SK-N-MC (cell line): ENCODE measurements at regions not wholly inside any gene's neighbourhood (a gene's known extent, or its start where the extent isn't known, plus 50 kb on each side); places are given as distances from the start of the nearest gene placed in this dataset.

Experiments
- DNase-seq: peaks from one replicate; pipeline ENCODE4 v3.0.0-alpha.2; 2011; ENCODE audit warnings: low read depth, low spot score
- H3K27ac ChIP-seq: fragments of 200-600 bp; sonication (generic); 2 replicates; pipeline ENCODE4 v1.5.1; 2016; ENCODE audit warnings: mixed run types
- H3K36me3 ChIP-seq: fragments of 200-600 bp; sonication (generic); 2 replicates; pipeline ENCODE4 v1.6.1; 2017; ENCODE audit warnings: antibody characterized with exemption, low read length, mixed read lengths; ENCODE audit not compliant: insufficient read depth
- H3K4me3 ChIP-seq: fragments of 200-600 bp; sonication (generic); 2 replicates; pipeline ENCODE4 v1.5.1; 2016
- H3K9ac ChIP-seq: fragments of 200-600 bp; sonication (generic); 2 replicates; pipeline ENCODE4 v1.8.0; 2017; ENCODE audit warnings: mixed run types, mixed read lengths; ENCODE audit not compliant: insufficient read length
- H3K9me3 ChIP-seq: fragments of 200-600 bp; sonication (generic); 2 replicates; pipeline ENCODE4 v1.6.1; 2017; ENCODE audit warnings: low read depth, mild to moderate bottlenecking, antibody characterized with exemption, low read length, moderate library complexity, mixed read lengths
- EZH2 ChIP-seq: fragments of 200-600 bp; sonication (generic); IDR thresholded peaks from one replicate; pipeline ENCODE4 v1.6.1; 2017; ENCODE audit warnings: antibody characterized with exemption
- FOXP2 ChIP-seq: optimal IDR thresholded peaks from 2 replicates; pipeline ENCODE3; 2011; ENCODE audit warnings: mild to moderate bottlenecking, moderate library complexity; ENCODE audit not compliant: insufficient read depth; ENCODE audit errors: extremely low read length, control extremely low read depth
- POLR2AphosphoS5 ChIP-seq: IDR thresholded peaks from 2 replicates; pipeline ENCODE4 v1.6.1; 2012; ENCODE audit warnings: mild to moderate bottlenecking, low read depth, low read length, borderline replicate concordance

DNA sequence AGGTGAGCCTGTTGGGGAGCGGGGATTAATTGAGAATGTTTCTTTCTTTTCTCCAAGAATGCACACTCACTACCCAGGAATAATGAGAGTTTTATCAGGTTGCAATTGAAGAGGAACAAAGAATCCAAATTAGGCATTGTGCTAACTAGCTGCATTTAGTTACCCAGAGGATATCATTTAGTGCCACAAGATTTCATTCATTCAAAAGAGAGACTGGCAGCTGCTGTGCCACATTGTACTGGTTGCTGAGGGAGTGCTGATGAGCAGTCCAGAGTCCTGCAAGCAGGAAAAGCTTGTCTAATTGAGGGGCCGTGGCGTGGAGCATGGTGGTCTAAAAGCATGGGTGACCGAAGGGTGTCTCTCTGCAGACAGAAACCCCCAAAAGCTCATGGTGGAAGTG, 97.6 kb downstream of the CTAGE1 start:
- no peak for TF ChIP-seq FOXP2
- no peak for TF ChIP-seq EZH2
- TF ChIP-seq POLR2AphosphoS5: no peak
- no peaks in the 10 kb centered on the region for H3K9me3 ChIP-seq
- no peak for DNase-seq
- H3K27ac ChIP-seq: no peak overlapping the region
- no peak overlapping the region for H3K4me3 ChIP-seq
- no peak overlapping the region for H3K9ac ChIP-seq
- no peaks in the 10 kb centered on the region for H3K36me3 ChIP-seq

- Histone ChIP-seq H3K9me3 (no peaks in the 10 kb centered on the region), H3K27ac (no peak overlapping the region), H3K36me3 (no peaks in the 10 kb centered on the region), H3K9ac (no peak overlapping the region), H3K4me3 (no peak overlapping the region)
- DNase-seq: no peak
- no peak for TF ChIP-seq FOXP2
Measured at GRCh38 chr18:22318745-22319407, 98.8 kb downstream of the CTAGE1 start.

- no peak for DNase-seq
Measured at GRCh38 chr18:22314420-22314819, 103.3 kb downstream of the CTAGE1 start.

GRCh38 chr18:22314001-22314400, 103.7 kb downstream of the CTAGE1 start:
- Histone ChIP-seq H3K4me3 (no peak overlapping the region), H3K36me3 (no peaks in the 10 kb centered on the region), H3K9ac (no peak overlapping the region), H3K9me3 (no peaks in the 10 kb centered on the region), H3K27ac (no peak overlapping the region)
- DNase-seq: no peak
- TF ChIP-seq FOXP2: no peak
- TF ChIP-seq POLR2AphosphoS5: no peak
- TF ChIP-seq EZH2: no peak

More at GRCh38 chr18:22314420-22314819, 103.3 kb downstream of the CTAGE1 start:
- Histone ChIP-seq H3K9ac (no peak overlapping the region), H3K9me3 (no peaks in the 10 kb centered on the region), H3K36me3 (no peaks in the 10 kb centered on the region), H3K27ac (no peak overlapping the region), H3K4me3 (no peak overlapping the region)
- TF ChIP-seq POLR2AphosphoS5: no peak

DNA sequence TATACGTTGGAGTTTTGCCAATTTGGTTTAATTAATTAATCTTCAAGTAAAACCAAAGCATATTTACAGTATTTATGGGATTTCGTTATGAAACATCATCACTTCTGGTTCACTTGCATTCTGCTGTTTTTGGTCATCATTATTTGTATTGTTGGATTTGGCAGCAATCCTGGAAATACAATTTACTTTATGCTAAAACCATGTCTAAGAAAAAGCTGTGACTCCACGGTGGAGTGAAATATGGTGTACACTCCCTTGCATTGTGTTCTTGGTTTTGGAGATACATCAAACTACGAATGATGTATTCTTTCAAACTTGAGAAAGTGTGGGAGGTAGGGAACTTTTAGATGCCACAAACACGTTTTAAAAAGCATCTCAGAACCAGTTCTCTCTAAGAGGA, 106.4 kb downstream of the CTAGE1 start:
- no peak for DNase-seq
- H3K36me3 ChIP-seq: no peaks in the 10 kb centered on the region
- no peak overlapping the region for H3K27ac ChIP-seq
- no peak overlapping the region for H3K4me3 ChIP-seq
- H3K9me3 ChIP-seq: no peaks in the 10 kb centered on the region
- TF ChIP-seq FOXP2 (no peak), EZH2 (no peak), POLR2AphosphoS5 (no peak)
- H3K9ac ChIP-seq: no peak overlapping the region

DNA sequence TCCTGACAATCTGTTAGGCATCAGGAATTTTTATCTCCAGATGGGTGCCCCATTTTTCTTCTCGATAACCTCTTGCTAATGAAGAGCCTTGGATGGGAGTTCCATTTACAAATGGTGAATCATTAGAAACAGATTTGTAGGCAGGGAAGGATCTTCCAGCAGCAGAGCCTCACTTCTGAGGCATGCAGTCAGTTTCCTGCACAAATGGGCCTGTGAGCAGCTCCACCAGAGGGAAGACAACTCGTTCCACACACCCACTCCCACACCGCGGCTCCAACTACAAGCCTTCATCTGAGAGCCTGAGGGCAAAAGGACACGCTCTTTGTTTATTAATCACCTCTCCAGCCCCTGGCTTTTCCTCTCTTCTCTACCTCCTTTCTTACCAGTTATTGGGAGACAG, 108.5 kb downstream of the CTAGE1 start:
- no peak overlapping the region for H3K9ac ChIP-seq
- TF ChIP-seq EZH2 (no peak), FOXP2 (no peak), POLR2AphosphoS5 (no peak)
- no peaks in the 10 kb centered on the region for H3K9me3 ChIP-seq
- no peak overlapping the region for H3K4me3 ChIP-seq
- H3K27ac ChIP-seq: no peak overlapping the region
- no peaks in the 10 kb centered on the region for H3K36me3 ChIP-seq
- DNase-seq: no peak

DNA sequence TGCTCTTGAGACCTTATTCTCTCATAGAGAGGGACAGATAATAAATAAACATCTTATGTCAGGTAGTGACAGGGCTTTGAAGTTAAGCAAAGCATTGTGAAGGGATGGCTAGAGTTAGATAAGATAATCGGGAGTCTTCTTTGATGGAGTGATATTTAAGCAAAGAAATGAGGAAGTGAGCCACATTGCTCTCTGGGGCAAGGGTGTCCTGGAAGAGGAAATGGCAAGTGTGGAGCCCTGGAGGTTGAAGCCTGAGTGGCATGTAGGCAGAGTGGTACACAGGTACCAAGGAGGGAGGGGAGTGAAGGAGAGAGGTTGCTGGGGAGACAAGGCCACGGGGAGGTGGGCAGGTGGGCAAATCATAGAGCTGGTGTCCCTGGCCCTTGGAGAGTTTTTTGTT, 110.2 kb downstream of the CTAGE1 start:
- Histone ChIP-seq H3K9ac (no peak overlapping the region), H3K9me3 (no peaks in the 10 kb centered on the region), H3K27ac (no peak overlapping the region), H3K36me3 (no peaks in the 10 kb centered on the region), H3K4me3 (no peak overlapping the region)
- TF ChIP-seq POLR2AphosphoS5 (no peak), FOXP2 (no peak), EZH2 (no peak)
- DNase-seq: no peak

DNA sequence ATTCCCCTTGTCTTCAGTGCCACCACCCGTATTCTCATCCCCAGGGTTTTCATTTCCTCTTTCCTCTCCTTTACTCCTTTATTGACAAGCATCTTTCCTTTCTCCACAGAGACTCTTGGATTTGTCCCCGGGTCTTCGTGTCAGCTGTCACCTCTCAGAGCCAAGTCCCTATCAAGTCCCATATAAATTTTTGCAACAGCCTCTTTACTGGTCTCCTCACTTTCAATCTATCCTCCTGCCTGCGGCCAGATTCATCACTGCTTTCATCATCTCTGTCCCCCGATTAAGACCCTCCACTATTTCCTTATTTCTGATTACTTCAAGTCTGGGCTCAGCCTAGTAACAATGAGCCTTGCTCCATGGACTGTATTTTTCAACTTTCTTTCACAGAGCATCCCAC, 113.8 kb downstream of the CTAGE1 start:
- Histone ChIP-seq H3K27ac (no peak overlapping the region), H3K9ac (no peak overlapping the region), H3K4me3 (no peak overlapping the region), H3K9me3 (no peaks in the 10 kb centered on the region), H3K36me3 (no peaks in the 10 kb centered on the region)
- DNase-seq: no peak
- no peak for TF ChIP-seq EZH2
- no peak for TF ChIP-seq POLR2AphosphoS5
- TF ChIP-seq FOXP2: no peak

GRCh38 chr18:22302144-22302543, 115.6 kb downstream of the CTAGE1 start:
- H3K4me3 ChIP-seq: no peak overlapping the region
- DNase-seq: no peak
- no peak overlapping the region for H3K9ac ChIP-seq
- H3K9me3 ChIP-seq: no peaks in the 10 kb centered on the region
- no peak overlapping the region for H3K27ac ChIP-seq
- H3K36me3 ChIP-seq: no peaks in the 10 kb centered on the region
- TF ChIP-seq POLR2AphosphoS5: no peak
- no peak for TF ChIP-seq FOXP2
- TF ChIP-seq EZH2: no peak
